ENCODE measurements at regions not wholly inside any gene's neighbourhood (a gene's known extent, or its start where the extent isn't known, plus 50 kb on each side); places are given as distances from the start of the nearest gene placed in this dataset.

DNA sequence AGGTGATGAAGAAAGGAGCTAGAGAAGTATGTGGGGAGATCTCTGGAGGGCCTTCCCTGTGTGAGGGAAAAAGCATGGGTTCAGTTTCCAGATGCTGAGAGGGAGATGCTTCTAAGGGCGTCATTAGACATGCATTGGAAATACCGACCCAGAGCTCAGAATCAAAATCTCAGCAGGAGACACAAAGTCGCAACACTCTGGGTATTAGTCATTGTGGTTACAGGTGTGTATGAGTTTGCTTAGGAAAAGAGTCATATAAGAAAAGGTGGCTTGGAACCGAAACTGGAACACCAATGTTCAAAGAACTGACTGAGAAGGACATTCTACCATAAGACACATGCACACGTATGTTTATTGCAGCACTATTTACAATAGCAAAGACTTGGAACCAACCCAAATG lies 477.1 kb downstream of the FBXO15 start:
- DNase-seq = no peak

DNA sequence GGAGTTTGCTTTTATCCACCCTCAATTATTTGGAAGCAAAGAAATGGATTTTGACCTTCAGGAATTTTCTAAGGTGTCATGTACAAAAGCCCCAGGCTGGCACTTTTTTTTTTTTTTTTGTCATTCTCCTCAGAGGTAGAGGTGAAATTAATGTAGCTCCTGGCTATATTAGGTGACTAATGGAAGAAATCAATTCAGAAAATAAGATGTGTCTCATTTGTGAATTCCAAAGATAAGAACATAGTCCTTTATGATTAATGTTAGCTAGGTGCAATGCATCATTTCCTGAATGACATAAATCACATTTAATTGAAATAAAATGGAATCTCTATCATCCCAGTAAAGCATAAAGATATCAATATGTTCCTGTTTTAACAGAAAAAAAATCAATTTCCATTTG lies 477.6 kb downstream of the FBXO15 start:
- DNase-seq = no peak

- DNase-seq = no peak
These were observed 478.3 kb downstream of the FBXO15 start for GRCh38 chr18:73669297-73669696.

DNA sequence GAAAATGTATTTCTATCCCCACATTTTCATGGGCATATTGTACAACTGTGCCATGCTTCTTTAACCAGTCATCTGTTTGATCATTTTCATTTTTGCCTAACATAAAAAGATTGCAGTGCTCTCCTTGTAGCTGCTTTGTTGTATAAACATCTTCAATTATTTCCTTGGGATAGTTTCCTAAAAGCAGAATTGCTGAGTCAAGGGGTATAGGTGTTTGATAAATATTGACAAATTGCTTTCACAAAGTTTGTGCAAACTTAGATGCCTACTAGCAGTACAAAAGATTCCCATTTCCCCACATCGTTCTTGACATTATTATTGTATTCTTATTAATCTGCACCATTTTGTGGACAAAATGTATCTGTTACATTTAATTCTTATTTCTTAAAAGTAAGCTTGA lies 479.6 kb downstream of the FBXO15 start:
- DNase-seq = no peak

DNA sequence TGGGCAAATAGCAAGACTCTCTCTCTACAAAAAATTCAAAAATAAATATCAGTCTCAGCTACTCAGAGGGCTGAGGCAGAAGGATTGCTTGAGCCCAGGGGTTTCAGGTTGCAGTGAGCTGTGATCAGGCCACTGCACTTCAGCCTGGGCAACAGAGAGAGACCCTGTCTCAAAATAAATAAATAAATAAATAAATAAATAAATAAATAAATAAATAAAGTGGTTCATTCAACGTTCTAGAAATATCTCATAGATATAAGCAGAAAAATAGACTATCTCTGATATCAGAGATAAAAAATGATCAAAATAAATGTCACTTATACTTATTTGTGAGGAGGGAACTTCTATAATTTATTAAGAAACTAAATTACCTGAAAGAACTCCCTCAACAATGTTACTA lies 480.9 kb downstream of the FBXO15 start:
- DNase-seq = no peak

- no peak for DNase-seq
These were observed 482.7 kb downstream of the FBXO15 start for GRCh38 chr18:73664896-73665295.

DNA sequence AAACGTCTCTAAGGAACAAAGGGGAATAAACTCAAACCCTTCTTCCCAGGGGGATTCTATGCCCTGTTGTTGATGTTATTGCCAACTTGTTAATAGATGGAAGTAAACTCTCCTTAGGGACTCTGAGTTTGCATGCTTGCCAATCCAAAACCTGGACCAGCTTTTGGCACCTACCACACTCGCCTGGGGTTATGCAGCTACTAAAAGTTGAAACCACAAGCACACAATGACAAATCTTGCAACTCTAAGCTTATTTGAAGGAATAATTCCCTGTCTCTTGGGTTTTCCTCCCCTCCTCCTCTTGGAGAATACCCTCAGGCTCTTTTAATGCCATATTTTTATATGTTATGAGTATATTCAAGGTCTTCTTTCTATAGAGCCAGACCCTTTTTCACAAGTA lies 484.1 kb downstream of the FBXO15 start:
- no peak for DNase-seq

DNA sequence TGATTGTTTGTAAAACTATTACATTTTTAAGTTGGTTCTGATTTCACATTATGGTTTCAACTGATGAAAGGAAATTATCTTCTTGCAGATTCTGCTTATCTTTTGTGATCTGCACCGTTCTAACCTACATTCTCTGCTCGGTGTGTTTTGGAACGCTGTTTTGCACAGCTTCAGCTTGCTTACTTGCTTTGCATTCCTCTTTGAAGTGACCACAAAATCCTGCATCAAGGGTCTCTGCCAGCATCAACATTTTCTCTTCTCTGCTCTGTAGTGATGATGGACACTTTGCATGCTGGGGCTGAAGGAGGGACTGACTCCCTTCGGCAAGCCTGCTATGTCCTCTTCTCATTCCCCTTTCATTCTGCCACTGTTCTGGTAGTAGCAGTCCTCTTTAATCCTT lies 485.2 kb downstream of the FBXO15 start:
- DNase-seq = no peak

DNA sequence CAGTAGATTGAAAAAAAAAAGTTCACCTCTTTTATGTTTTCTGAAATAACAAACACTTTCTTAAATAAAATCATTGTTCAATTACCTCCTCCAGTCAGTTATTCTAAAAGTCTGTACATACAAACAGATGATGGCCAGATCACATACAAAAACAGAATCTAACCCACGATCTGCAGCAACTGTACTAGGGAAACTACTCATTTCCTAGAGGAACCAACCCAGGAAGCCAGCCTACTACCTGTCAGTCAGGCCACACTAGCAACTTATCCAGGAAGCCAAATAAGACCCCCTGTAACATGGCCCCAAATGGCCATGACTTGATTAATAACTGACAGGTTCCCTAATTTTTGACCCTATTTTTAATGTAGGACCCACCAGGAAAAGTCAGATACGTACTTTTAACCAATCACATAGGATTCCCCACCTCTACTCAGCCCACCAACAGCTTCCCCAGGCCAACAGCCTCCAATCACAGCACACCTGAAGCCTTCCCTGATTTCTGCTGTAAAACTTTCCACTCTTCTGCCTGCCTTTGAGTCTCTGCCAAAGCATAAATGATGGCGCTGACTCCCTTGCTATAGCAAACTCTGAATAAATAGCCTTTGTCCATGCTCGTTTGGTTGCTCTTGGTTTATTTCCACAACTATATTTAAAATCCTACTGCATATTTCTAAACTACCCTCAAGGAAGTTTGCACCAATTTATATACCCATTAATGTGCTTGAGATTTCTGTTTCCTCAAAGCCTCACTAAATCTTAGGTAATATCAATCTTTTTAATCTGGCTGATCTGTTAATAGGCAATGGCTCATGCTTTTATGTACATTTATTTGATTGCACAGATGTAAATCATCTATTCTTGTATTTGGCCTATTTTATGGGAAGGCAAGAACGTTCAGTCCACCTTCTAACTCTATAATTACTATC lies 486.4 kb downstream of the FBXO15 start:
- DNase-seq = no peak

GRCh38 chr18:73656691-73657090 lies 490.9 kb downstream of the FBXO15 start:
- DNase-seq = no peak

DNA sequence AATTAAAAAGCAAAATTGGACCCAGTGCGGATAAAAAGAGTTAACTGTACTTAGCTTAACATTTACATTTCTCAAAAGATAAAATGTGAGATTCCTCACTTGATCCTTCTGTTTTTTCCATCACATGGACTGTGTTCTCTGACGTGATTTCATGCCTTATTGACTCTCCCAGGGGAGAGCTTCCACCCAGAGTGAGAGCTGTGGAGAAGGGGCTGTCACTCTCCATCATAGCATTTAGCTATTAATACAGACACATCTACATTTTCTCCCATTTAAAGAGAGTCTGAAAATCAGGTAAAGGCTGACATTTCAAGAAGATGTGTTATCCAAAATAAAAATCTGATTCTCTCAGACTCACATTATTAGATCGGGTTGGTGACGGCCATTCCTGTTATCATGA lies 493.8 kb downstream of the FBXO15 start:
- no peak for DNase-seq

- no peak for DNase-seq
These were observed 494.4 kb downstream of the FBXO15 start for GRCh38 chr18:73653251-73653650.

DNA sequence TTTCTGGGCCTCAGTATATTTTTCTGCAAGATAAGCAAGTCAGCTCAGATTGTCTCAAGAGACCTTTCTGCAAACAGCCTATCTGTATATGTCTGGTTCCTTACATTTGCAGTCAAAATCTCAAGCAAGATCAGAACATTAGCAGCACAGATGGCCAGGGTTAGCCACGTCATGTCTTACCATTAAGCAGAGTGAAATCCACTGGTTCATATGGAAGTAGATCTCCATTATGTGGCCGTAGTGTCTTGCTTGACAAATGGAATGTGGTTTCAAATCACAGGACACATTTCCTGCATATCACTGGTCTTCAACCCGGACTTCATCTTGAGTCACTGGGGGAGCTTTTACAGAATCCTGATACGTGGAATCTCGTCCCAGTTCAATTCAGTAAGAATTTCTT lies 500.2 kb downstream of the FBXO15 start:
- no peak for DNase-seq

DNA sequence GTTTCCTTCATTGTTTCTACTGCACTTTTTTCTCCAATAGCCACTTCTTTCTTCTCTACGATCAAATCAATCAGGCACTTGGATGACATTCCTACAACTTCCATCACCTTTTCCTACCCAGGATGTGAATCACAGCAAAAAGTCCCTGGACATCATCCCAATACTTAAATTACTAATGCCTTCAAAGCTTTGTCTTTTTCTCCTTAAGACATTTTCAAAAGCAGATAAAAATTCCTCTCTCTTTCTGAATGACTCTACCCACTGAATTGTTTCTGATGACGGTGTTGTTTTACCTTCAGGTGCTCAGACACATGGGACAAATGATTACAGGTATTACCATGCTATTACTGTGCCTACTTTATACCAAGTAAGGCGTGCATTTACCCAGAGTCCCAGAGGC lies 500.9 kb downstream of the FBXO15 start:
- no peak for DNase-seq

GRCh38 chr18:73646196-73646595 lies 501.4 kb downstream of the FBXO15 start:
- DNase-seq = no peak

- DNase-seq = no peak
These were observed 502.4 kb downstream of the FBXO15 start for GRCh38 chr18:73645160-73645715.

DNA sequence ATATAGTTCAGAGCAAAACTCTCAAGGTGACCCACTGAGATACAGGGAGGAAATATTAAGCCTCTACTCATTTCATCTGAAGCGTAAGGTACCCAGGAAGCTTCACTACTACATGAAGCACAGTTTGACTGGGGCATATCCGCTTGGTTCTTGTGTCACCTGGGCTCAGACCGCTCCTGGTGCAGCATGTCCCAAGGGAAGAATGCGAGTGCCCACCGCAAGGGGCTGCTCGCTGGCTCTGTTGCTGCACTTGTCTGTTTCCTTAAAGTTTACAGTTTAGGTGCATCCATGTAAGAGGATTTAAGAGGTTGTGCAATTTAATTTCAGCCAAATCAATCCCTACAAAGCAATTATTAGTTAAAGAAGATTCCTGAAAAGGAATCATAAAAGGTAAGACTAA lies 507.8 kb downstream of the FBXO15 start:
- DNase-seq = no peak

DNA sequence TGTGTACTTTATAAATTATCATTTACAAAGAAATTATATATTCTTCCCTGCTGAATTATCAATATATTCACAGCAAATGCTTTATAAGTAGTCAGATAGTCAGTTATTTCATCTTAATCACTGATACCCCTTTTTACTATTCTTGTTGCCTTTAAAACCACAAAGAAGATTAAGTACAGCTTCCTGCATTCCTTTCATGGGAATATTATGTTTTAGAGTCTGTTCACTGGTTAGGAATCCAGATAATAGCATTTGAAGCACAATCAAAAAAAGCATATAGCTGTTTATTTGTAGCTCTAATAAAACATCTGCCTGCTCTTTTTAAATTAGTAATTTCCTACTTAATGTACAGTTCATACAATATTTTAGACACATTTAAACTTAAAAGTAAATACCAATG lies 508.9 kb downstream of the FBXO15 start:
- no peak for DNase-seq

DNA sequence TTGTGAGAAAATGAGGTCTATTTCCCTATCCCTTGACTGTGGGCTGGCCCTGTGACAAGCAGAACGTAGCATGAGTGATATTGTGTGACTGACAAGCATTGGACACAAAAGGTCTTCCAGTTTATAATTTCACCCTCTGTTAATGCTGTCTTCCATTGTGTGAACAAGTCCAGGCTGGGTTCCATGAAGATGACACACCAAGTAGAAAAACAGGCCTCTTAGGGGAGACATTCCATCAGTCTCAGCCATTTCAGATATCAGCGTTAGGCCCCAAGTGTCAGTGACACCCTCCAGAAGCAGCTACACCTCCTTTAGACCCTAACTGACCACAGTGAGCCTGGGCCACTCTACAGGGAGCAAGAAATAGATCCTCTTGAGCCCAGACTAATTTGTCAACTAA lies 511.3 kb downstream of the FBXO15 start:
- DNase-seq = no peak

DNA sequence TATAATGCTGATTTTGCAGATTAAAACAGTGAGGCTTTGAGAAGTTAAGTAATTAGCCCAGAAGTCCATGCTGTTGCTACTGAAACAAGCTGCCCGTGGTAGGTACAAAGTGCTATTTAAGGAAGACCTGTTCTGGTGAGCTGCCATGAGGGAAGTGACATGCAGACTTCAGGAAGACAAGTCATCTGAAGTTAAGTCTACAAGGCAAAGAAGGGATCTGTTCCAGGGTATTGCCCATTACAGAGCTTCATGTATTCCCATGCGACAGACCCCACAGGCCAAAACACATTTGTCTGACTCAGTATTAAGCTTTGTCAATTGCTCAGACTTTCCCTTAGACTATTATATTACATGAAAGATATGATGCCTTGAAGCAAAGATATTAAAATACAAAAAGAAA lies 520.8 kb downstream of the FBXO15 start:
- DNase-seq = no peak

DNA sequence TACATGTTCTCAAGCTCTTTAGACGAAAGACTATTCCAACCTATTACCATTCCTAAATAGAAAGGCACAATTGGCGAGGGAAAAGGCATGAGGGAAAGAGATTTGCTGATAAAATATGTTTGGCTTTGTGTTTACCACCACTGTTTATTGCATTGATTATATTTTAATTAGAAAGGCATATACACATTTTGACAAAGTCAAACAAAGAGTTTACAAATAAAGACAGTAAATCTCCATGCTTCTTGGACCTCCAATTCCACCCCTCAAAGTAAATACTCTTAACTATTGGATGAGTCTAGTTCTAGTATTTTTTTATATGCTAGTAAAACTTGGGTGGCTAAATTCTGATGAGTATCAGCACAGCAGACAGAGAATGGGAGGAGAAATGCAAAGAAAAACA lies 521.4 kb downstream of the FBXO15 start:
- DNase-seq = no peak

DNA sequence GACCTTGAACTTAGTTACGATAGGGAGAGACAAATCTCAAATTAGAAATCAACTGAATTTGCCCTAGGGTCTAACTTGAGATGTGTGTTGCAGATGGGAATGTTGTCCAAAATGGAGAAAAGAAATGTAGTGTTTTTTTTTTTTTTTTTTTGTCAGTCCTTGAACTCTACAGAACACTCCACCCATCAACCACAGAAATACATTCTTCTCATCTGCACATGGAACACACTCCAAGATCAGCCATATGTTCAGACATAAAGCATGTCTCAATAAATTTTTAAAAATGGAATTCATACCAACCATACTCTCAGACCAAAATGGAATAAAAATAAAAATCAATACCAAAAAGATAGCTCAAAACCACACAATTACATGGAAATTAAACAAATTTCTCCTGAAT lies 526.5 kb downstream of the FBXO15 start:
- DNase-seq = no peak

DNA sequence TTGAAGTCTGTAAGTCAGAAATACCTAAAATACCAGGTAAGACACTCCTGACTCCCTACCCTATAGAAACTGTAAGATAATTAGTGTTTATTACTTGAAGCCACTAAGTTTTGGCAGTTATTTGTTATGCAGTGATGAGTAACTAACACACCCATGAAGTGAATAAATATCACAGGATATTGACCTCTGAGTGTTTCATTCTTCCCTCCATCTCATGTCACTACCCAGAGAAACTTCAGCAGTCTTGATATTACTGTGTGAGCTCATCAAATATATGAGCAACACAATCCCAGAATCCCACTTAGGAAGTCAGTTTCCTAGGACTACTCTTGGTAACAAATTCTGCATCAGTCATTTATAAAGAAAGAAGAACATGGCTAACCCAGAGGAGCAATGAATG lies 529.7 kb downstream of the FBXO15 start:
- no peak for DNase-seq

DNA sequence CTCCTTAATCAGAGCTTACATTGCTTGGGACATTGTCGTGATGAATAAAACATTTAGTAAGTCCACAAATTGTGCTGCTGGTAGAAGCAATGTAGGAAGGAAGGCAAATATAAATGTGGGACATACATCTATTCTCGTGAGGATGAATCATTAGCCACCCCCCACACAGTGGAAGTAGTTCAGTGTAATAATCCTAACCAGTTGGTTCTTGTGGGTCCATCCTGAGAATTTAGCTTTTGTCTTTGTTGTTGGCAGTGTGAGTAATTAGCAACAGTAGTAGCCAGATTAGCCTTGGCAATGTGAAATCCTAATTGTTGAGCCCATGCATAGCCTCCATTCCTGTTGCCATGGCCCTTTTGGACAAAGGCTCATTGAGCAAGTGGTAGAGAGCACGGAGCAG lies 532.1 kb downstream of the FBXO15 start:
- no peak for DNase-seq

DNA sequence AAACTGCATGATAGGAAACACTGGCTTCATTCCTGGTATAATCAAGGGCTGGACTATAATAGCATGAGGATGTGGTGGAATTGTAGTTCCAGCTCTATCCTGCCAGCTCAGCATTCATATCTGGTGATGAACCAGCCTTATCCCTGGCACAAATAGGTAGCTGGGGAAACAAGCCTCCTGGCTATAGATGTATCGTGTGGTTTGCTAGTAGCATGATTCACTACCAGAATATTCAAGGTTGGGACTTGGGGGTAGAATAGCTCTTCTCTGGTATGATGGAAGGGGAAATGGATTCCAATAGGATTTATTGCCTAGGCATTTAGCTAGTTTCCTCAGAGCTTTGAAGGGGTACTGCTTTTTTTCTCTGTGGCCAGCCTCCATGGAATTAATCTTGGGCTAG lies 532.8 kb downstream of the FBXO15 start:
- no peak for DNase-seq

Data from stimulated activated naive CD4-positive, alpha-beta T cell treated with Interleukin-2 at 50 U/mL for 16 hours (primary cell).